ENCODE measurements at regions not wholly inside any gene's neighbourhood (a gene's known extent, or its start where the extent isn't known, plus 50 kb on each side); places are given as distances from the start of the nearest gene placed in this dataset.

DNA sequence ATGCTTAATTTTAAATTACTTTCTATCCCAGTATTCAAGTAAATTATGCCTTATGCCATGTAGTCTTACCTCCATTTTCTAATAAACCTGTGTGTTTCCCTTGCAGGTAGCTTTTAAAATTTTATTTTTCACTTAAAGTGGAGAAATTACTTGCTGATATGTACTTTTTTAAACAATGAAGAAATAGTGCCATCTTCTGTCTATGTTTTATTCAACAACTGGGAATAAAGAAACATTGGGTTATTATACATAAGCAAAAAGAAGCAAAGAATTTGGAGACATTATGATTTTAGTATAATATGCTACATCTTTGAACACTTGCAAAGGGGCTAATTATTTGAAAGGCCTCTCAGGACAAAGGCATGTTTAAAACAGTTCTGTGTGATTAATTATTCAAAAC, 1912.9 kb downstream of the MRPL39 start:
- Mint-ChIP-seq H3K36me3 (ENCODE audit: low read depth) (no peaks in the 10 kb centered on the region), H3K27me3 (ENCODE audit: low read depth) (no peaks in the 10 kb centered on the region), H3K9me3 (ENCODE audit: low read depth) (peaks cover 33% of the 10 kb centered on the region), H3K4me3 (ENCODE audit: unreplicated experiment) (no peak overlapping the region), H3K27ac (ENCODE audit: unreplicated experiment) (no peak overlapping the region), H3K4me1 (ENCODE audit: low read depth) (no peaks in the 10 kb centered on the region)
- TF ChIP-seq, protein P1, sequence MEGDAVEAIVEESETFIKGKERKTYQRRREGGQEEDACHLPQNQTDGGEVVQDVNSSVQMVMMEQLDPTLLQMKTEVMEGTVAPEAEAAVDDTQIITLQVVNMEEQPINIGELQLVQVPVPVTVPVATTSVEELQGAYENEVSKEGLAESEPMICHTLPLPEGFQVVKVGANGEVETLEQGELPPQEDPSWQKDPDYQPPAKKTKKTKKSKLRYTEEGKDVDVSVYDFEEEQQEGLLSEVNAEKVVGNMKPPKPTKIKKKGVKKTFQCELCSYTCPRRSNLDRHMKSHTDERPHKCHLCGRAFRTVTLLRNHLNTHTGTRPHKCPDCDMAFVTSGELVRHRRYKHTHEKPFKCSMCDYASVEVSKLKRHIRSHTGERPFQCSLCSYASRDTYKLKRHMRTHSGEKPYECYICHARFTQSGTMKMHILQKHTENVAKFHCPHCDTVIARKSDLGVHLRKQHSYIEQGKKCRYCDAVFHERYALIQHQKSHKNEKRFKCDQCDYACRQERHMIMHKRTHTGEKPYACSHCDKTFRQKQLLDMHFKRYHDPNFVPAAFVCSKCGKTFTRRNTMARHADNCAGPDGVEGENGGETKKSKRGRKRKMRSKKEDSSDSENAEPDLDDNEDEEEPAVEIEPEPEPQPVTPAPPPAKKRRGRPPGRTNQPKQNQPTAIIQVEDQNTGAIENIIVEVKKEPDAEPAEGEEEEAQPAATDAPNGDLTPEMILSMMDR (IDR thresholded peaks at IDR 0.05): peak; percentile 12
- no peak for DNase-seq (ENCODE audit: low spot score)

DNA sequence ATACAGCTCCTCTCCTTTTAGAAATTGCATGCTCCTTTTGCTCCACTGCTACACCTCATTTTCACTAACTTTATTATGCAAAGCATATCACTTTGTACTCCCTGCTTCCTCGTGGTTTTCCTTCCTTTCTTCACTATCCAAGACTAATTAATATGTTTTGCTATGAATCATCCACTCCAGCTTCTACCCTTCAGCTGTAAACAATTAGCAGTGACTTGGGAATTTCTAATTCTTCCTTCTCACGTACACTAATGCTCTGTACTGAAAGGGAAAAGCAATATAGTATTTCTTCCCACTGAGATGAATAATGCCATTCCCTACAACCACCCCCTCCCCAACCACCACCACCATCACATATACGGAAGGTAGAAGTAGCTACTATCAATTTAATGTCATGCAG, 1917.0 kb downstream of the MRPL39 start:
- Mint-ChIP-seq H3K27ac (ENCODE audit: unreplicated experiment) (no peak overlapping the region), H3K4me3 (ENCODE audit: unreplicated experiment) (no peak overlapping the region), H3K4me1 (ENCODE audit: low read depth) (no peaks in the 10 kb centered on the region), H3K36me3 (ENCODE audit: low read depth) (no peaks in the 10 kb centered on the region), H3K27me3 (ENCODE audit: low read depth) (no peaks in the 10 kb centered on the region), H3K9me3 (ENCODE audit: low read depth) (peaks cover 38% of the 10 kb centered on the region)
- DNase-seq (ENCODE audit: low spot score): no peak
- TF ChIP-seq, protein P1 (IDR thresholded peaks at IDR 0.05): no peak

DNA sequence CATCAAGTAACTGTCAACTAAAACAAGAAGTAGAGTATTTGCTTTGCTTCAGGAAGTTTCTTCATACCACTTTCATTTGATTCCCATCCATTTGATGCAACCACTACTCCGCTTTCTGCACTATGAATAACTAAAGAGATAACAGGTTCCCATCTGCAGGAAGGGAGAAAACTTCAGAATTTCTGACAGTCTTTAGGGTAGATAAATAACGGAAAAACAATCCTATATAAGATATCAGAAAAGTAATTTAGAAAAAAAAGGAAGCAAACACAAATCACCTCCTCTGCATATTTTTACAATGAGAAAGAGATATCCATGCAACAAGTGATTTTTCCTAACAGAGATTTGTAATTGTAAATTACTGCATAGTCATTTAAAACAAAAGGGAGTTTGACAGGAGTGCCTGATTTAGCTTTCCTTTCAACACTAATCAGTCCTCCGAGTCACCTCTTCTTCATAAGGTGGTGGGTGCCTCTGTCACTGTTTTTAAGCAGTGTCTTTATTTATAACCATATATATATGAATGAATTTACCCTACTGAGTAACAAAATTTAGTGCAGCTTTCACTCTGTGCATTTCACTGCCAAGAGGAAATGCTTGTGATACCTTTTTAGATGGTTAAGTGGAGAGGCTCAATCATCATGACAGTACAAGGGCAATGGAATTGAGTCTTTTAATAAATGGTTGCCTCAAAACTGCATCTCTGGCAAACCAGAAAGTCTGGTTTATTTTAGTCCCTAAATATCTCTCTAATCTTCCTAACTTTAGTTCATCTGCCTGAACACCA, 1920.4 kb downstream of the MRPL39 start:
- no peak overlapping the region for H3K4me3 Mint-ChIP-seq (ENCODE audit: unreplicated experiment)
- no peaks in the 10 kb centered on the region for H3K27me3 Mint-ChIP-seq (ENCODE audit: low read depth)
- H3K27ac Mint-ChIP-seq (ENCODE audit: unreplicated experiment): no peak overlapping the region
- DNase-seq (ENCODE audit: low spot score): no peak
- H3K9me3 Mint-ChIP-seq (ENCODE audit: low read depth): peaks cover 41% of the 10 kb centered on the region
- TF ChIP-seq, protein P1 (IDR thresholded peaks at IDR 0.05): no peak
- no peaks in the 10 kb centered on the region for H3K4me1 Mint-ChIP-seq (ENCODE audit: low read depth)
- H3K36me3 Mint-ChIP-seq (ENCODE audit: low read depth): no peaks in the 10 kb centered on the region

DNA sequence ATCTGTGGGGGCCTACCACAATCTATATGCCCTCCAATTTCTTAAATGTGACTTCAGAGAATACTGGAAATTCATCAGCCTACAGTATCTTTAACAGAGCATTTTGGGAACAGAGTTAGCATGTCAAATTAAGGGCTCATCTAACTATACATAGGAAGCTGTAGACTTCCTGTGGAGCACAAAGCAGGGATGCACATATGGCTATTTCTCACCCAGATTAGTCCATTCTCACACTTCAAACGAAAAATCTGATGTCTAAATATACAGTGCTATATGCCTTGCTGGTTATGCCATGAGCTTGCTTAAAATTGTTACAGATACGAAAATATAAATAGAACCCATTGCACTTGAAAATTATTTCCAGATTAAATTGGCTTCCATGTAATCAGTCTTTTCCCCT, 1922.8 kb downstream of the MRPL39 start:
- H3K27me3 Mint-ChIP-seq (ENCODE audit: low read depth): no peaks in the 10 kb centered on the region
- H3K4me1 Mint-ChIP-seq (ENCODE audit: low read depth): no peaks in the 10 kb centered on the region
- H3K4me3 Mint-ChIP-seq (ENCODE audit: unreplicated experiment): no peak overlapping the region
- peaks cover 36% of the 10 kb centered on the region for H3K9me3 Mint-ChIP-seq (ENCODE audit: low read depth)
- DNase-seq (ENCODE audit: low spot score): no peak
- H3K27ac Mint-ChIP-seq (ENCODE audit: unreplicated experiment): no peak overlapping the region
- TF ChIP-seq, protein P1 (IDR thresholded peaks at IDR 0.05): no peak
- no peaks in the 10 kb centered on the region for H3K36me3 Mint-ChIP-seq (ENCODE audit: low read depth)

DNA sequence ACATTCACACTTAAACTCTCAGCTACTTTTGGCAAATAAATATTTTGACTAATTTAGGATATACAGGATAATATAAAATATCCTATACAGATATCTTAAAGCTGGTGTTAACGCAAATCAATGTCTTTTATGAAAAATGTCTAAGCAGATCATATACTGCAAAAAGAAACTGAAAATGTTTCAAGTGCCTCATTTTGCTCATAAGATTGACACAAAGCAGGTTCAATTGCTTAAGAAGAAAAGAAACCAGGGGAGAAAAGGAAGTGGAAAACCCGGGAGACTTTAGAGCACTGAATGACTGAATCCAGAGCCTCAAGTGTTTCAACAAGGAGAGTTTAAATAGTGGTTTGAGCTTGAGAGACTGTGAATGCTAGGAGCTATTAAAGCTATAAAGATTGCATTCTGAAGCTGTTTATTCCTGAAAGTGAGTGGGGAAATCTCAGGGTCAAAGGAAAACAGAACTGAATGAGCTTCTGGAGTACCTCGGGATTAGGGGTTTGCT, 1943.0 kb downstream of the MRPL39 start:
- no peak for DNase-seq (ENCODE audit: low spot score)
- no peak overlapping the region for H3K27ac Mint-ChIP-seq (ENCODE audit: unreplicated experiment)
- H3K36me3 Mint-ChIP-seq (ENCODE audit: low read depth): no peaks in the 10 kb centered on the region
- TF ChIP-seq, protein P1 (IDR thresholded peaks at IDR 0.05): no peak
- no peak overlapping the region for H3K4me3 Mint-ChIP-seq (ENCODE audit: unreplicated experiment)
- H3K9me3 Mint-ChIP-seq (ENCODE audit: low read depth): peaks cover 17% of the 10 kb centered on the region
- H3K4me1 Mint-ChIP-seq (ENCODE audit: low read depth): no peaks in the 10 kb centered on the region
- H3K27me3 Mint-ChIP-seq (ENCODE audit: low read depth): no peaks in the 10 kb centered on the region

All from chondrocyte (in vitro differentiated cells).